Fibroblast of the aortic adventitia (primary cell): ENCODE measurements at regions not wholly inside any gene's neighbourhood (a gene's known extent, or its start where the extent isn't known, plus 50 kb on each side); places are given as distances from the start of the nearest gene placed in this dataset.

Experiments used
- DNase-seq: peaks from one replicate; pipeline ENCODE4 v3.0.0-alpha.2; 2010; ENCODE audit warnings: low read depth
- H3K4me3 ChIP-seq: 2 replicates; pipeline ENCODE4 v1.5.1; 2011; ENCODE audit warnings: low read depth, mild to moderate bottlenecking, control low read depth, low read length, moderate library complexity
- CTCF ChIP-seq: IDR thresholded peaks from 2 replicates; pipeline ENCODE4 v1.5.1; 2011; ENCODE audit warnings: mild to moderate bottlenecking, low read length, control low read depth, inconsistent platforms; ENCODE audit not compliant: insufficient read depth

- TF ChIP-seq CTCF, result no peak
- no peak for DNase-seq
- H3K4me3 ChIP-seq, result no peak overlapping the region
These were observed 80.2 kb upstream of the BMP2K start for GRCh38 chr4:78695910-78696309.

GRCh38 chr4:78703079-78703478 lies 73.1 kb upstream of the BMP2K start:
- no peak for TF ChIP-seq CTCF
- no peak for DNase-seq
- no peak overlapping the region for H3K4me3 ChIP-seq

GRCh38 chr4:78704317-78704716 lies 71.8 kb upstream of the BMP2K start:
- H3K4me3 ChIP-seq, result no peak overlapping the region
- DNase-seq, result no peak
- TF ChIP-seq CTCF, result no peak

DNA sequence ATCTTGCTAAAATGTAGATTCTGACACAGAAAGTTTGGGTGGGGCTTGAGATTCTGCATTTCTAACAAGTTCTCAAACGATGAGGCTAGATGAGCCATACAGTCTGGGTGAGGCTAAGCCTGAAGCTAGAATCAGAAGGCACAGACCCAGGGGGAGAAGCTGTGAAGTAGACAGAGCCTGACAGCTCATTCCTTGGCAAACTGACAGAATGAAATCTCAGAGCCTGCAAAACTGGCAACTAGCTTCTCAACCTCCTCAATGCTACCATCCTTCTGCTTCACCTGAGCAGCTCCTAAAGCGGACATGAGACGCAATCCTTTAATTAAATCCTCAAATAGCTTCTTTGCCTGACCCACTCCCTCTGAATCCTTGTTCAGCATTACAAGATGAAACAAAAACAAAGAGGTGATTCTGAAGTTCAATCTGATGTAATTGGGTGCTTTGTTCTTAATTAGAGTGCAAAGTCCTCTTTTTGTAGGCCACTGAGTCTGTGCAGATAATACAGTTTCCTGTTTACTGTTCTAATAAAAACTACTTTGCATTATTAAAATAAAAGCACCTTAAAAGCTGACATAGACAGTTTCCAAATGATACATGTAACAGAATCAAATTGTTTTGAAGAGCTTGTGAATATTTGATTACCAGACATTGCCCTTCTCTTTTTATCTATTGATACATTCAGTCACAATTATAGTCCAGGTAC lies 71.0 kb upstream of the BMP2K start:
- peak; percentile 73 for DNase-seq
- no peak for TF ChIP-seq CTCF
- no peak overlapping the region for H3K4me3 ChIP-seq

DNA sequence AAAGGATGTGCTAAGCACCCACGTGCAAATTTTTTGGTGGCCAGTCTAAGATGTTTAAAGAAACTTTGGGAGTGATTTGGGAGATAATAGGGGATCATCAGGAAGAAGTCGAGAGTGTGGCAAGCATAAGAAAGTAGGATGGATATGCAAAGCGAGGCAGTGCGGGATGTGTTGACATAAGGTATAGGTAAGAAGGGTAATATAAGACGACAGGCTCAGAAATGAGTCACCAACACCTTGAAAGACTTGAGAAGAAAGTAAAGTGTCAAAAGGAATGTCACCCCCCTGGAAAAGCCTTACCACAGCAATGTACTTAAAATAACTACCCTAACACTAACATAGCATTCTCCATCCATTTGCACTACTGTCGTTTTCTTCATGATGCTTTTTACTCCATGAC lies 69.8 kb upstream of the BMP2K start:
- no peak for TF ChIP-seq CTCF
- DNase-seq, result no peak
- no peak overlapping the region for H3K4me3 ChIP-seq

DNA sequence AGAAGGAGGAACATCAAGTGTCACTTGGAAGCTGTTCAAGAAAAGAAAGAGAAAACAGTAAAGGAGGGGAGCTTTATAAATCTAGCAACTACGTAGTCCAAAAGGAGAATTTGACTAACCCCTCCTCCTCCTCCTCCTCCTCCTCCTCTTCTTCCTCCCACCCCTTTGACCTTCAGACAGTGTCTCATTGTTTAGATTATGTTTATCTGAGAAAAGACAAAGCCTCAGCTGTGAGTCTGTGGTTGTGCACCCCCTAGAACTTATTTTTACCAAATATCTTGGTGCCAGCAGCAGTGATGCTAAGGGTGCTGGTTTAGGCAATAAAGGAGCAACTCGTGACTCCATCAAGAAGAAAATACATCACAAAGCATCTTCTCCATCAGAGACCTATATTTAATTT lies 68.9 kb upstream of the BMP2K start:
- no peak for TF ChIP-seq CTCF
- DNase-seq, result no peak
- no peak overlapping the region for H3K4me3 ChIP-seq

DNA sequence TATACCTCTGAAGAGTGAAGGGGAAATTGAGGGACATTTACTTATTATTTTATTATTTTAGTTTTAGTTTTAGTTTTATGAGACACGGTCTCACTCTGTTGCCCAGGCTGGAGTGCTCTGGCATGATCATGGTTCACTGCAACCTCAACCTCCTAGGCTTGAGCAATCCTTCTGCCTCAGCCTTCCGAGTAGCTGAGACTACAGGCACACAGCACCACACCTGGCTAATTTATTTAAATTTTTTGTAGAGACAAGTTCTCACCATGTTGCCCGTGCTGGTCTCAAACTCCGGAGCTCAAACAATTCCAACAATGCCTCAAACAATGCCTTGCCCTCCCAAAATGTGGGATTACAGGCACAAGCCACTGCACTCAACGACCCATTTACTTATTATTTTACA lies 68.4 kb upstream of the BMP2K start:
- no peak for DNase-seq
- no peak overlapping the region for H3K4me3 ChIP-seq
- TF ChIP-seq CTCF, result no peak
